ENCODE measurements at regions not wholly inside any gene's neighbourhood (a gene's known extent, or its start where the extent isn't known, plus 50 kb on each side); places are given as distances from the start of the nearest gene placed in this dataset.

GRCh38 chr2:7225848-7226247, 308.6 kb downstream of the RNF144A start:
- no peak for DNase-seq

DNA sequence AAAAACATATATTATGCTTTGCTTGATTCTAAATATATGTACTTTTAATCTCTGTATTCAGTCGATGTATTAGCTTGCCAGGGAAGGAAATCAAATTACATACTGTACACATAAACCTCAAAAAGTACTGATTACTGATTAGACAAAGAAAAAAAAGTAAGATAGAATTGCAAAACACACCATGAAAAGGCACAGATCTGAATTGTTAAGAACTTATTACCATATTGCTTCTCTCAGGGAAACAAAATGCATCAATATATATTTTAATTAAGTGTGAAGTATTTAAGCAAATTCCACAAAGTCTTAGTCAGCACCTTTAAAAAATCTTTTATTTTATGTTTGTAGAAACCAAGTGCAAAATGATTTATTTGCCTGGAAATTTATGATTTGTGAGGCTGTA, 309.3 kb downstream of the RNF144A start:
- DNase-seq: no peak

DNA sequence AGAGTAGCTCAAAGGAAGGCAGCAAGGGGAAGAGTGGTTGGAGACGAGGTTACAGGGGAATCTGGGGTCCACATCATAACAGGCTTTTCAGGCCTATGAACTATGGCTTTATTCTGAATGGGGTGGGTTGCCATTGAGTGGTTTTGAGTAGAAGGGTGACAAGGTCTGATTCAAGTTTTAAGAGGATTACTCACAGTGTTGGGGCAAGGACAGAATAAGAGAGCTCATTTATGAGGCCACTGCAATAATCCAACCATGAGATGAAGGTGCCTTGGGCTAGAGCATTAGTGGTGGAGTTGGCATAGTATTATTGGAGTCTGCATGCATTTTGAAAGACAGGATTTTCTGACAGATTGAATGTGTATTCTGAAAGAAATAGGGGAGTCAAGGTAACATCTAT, 315.9 kb downstream of the RNF144A start:
- DNase-seq: no peak

- no peak for DNase-seq
These were observed 320.3 kb downstream of the RNF144A start for GRCh38 chr2:7237466-7237865.

DNA sequence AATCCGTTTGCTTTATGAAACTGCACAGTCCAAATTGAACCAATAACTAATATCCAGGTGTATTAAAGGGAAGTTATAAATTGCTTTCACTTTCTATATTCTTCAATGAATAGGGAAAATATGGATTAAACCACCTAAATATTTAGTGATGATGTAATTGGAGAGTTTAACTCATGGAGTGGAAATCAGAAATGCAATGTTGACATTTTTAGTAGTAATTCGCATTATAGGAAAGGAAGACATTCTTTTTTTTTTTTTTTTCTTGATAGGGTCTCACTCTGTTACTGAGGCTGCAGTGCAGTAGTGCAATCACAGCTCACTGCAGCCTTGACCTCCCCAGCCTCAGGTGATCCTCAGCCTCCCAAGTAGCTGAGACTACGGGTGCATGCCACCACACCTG, 321.9 kb downstream of the RNF144A start:
- DNase-seq: no peak

DNA sequence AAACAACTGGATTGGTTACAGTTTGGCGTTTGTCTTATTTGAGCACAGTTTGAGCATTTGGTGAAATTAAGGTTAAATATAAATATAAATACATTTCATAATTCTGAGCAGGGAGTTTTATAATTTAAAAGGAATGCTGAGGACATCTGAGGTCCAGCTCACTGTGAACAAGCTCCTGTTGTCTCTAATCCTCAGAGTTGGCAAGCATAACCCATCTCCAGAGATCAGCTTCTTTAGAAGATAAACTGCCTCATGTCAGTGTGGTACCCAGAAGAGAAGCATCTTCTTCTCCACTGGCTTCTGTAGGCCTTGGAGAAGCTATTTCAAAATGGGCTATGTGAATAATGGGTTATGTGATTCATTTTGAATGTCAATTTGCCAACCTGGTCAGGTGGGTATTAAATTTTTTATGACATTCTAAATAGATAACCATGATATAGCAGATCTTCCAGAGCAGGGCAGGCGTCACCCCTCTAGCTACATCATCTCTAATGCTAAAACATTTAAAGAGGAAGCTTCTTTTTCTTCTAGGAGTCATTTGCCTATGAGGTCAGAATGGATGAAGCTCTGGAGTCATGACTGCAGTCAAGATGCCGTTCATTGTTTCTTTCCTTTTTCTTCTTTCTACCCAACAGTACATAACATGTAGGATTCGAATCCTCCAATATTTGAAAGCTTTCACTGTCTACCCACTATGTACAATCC, 324.0 kb downstream of the RNF144A start:
- DNase-seq: no peak

- DNase-seq: no peak
These were observed 325.1 kb downstream of the RNF144A start for GRCh38 chr2:7242189-7242867.

GRCh38 chr2:7243276-7243675, 326.1 kb downstream of the RNF144A start:
- DNase-seq: no peak

- DNase-seq: no peak
These were observed 339.2 kb downstream of the RNF144A start for GRCh38 chr2:7256377-7256776.

GRCh38 chr2:7262727-7263126, 345.5 kb downstream of the RNF144A start:
- DNase-seq: no peak

DNA sequence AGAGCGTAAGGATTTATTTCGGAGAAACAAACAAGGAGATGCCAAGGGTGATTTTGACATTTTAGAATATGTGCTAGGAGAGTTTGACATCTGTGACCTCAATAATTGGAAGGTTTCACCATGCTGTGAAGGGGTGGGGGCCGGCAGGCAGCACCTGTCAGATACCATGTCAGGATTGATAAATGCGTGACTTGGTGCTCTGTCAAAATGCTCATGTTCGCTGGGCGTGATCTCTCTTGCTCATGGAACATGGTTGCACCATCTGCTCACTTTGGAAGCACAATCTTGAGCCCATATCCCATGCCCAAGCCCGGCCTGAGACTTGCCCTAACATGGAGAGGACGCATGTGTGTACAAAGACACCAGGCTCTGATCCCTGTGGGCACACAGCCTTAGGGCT, 347.6 kb downstream of the RNF144A start:
- DNase-seq: no peak

DNA sequence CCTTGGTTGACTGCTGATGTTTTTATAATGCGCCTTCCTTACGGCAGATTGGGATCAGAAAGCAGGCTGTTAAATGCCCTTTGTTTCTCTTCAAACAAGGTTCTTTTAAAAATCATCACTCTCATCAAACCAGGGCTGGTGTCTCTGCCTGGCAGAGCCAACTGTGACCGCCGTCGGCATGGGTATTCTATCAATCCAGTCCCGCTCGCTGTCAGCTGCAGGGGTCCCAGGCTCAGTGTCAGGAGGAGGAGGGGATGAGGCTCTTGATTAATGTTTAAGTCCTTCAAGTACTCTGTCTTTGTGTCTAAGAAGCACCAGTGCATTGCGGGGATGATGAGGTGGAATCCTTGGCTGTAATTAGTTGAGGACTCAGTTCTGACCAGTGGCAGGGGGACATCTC, 348.1 kb downstream of the RNF144A start:
- no peak for DNase-seq

GRCh38 chr2:7269106-7269643, 352.0 kb downstream of the RNF144A start:
- DNase-seq: no peak

DNA sequence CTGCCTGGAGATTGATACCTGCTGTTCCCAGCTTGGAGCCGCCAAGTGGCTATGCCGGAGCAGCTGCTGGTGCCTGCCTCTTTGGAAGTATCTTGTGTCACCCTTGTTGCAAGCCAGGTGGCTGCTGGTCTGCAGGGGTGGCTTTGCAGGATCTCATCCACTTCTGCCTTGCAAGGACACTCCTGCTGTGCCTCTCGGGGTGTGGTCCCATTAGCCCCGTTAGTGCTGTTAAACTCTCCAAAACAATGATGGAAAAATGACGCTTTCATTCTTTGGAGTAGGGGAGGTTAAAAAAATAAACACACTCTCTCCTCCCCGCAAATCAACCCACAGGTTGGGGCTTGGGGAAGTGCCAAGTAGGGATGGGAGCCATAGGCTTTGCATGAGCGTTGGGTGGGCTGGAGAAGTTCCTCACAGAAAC, 352.8 kb downstream of the RNF144A start:
- no peak for DNase-seq

- DNase-seq: no peak
These were observed 355.0 kb downstream of the RNF144A start for GRCh38 chr2:7272210-7272609.

GRCh38 chr2:7278984-7279383, 361.8 kb downstream of the RNF144A start:
- DNase-seq: no peak

- DNase-seq: no peak
These were observed 362.3 kb downstream of the RNF144A start for GRCh38 chr2:7279421-7279949.

DNA sequence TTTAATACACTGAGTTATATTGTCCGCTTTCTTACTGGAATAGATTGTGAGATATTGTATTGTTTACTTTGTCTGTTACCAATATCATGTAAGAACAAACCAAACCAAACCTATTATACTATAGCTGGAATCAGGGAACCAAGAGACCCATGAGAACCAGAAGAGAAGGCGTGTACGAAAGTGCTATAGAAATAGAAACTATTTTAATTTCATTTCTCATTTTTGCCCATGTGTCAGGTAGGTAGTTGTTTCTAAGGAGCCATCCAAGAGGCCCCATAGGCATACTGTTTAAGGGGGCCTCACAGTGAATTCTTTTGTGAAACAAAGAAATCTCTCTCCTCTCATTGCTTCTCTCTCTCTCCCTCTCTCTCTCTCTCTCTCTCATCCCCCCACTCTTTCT, 363.6 kb downstream of the RNF144A start:
- DNase-seq: no peak

GRCh38 chr2:7281231-7282201, 364.3 kb downstream of the RNF144A start:
- DNase-seq: no peak

GRCh38 chr2:7286120-7286519, 368.9 kb downstream of the RNF144A start:
- no peak for DNase-seq

GRCh38 chr2:7288484-7288883, 371.3 kb downstream of the RNF144A start:
- DNase-seq: no peak

GRCh38 chr2:7289697-7290096, 372.5 kb downstream of the RNF144A start:
- no peak for DNase-seq

- no peak for DNase-seq
These were observed 375.0 kb downstream of the RNF144A start for GRCh38 chr2:7292154-7292691.
